ENCODE measurements at regions not wholly inside any gene's neighbourhood (a gene's known extent, or its start where the extent isn't known, plus 50 kb on each side); places are given as distances from the start of the nearest gene placed in this dataset.

DNA sequence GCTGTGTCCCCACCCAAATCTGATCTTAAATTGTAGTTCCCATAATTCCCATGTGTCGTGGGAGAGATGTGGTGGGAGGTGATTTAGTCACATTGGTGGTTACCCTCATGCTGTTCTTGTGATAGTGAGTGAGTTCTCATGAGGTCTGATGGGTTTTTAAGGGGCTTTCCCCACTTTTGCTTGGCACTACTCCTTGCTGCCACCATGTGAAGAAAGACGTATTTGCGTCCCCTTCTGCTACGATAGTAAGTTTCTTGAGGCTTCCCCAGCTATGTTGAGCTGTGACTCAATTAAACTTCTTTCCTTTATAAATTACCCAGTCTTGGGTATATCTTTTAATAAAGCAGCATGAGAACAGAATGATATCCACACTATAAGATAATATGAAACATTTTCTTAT, 1023.4 kb downstream of the TLE4 start:
- CTCF ChIA-PET: no interaction called here
- Histone ChIP-seq H3K9me3 (ENCODE audit: control insufficient read depth, insufficient read depth, low read depth, low read length) (no peaks in the 10 kb centered on the region), H3K27me3 (ENCODE audit: control insufficient read depth, insufficient read depth, low read length) (no peaks in the 10 kb centered on the region), H3K36me3 (ENCODE audit: control insufficient read depth, insufficient read depth, low read length) (no peaks in the 10 kb centered on the region; the same call in 1 of the 2 replicates), H3K4me3 (ENCODE audit: low read depth in 2 of 2, low read length in 2 of 2) (no peak overlapping the region), H3K27ac (ENCODE audit: low read length) (no peak overlapping the region), H3K4me1 (ENCODE audit: control insufficient read depth, insufficient read depth, low read length) (no peaks in the 10 kb centered on the region)
- no peak for DNase-seq (ENCODE audit: low read depth, low spot score)
- intact Hi-C loops (cut with micrococcal nuclease; ENCODE audit: unreplicated experiment) (no loop called here), in situ Hi-C loops (cut with HindIII; ENCODE audit: low pct_unique_long_range_greater_than_20kb, low sequenced_read_pairs) (no loop called here)
- BruUV-seq (replicated peaks): no TSS peak
- TF ChIP-seq, protein P1, sequence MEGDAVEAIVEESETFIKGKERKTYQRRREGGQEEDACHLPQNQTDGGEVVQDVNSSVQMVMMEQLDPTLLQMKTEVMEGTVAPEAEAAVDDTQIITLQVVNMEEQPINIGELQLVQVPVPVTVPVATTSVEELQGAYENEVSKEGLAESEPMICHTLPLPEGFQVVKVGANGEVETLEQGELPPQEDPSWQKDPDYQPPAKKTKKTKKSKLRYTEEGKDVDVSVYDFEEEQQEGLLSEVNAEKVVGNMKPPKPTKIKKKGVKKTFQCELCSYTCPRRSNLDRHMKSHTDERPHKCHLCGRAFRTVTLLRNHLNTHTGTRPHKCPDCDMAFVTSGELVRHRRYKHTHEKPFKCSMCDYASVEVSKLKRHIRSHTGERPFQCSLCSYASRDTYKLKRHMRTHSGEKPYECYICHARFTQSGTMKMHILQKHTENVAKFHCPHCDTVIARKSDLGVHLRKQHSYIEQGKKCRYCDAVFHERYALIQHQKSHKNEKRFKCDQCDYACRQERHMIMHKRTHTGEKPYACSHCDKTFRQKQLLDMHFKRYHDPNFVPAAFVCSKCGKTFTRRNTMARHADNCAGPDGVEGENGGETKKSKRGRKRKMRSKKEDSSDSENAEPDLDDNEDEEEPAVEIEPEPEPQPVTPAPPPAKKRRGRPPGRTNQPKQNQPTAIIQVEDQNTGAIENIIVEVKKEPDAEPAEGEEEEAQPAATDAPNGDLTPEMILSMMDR (IDR thresholded peaks at IDR 0.05): no peak
- TF ChIP-seq SIN3A (IDR thresholded peaks at IDR 0.05; ENCODE audit: borderline replicate concordance, insufficient read depth, low read depth, low read length) (no peak), POLR2AphosphoS5 (IDR thresholded peaks at IDR 0.05; ENCODE audit: low read depth, low read length) (no peak), TCF7L2 (IDR thresholded peaks at IDR 0.05; ENCODE audit: low read depth, low read length) (no peak)
- TF ChIP-seq, protein P2, sequence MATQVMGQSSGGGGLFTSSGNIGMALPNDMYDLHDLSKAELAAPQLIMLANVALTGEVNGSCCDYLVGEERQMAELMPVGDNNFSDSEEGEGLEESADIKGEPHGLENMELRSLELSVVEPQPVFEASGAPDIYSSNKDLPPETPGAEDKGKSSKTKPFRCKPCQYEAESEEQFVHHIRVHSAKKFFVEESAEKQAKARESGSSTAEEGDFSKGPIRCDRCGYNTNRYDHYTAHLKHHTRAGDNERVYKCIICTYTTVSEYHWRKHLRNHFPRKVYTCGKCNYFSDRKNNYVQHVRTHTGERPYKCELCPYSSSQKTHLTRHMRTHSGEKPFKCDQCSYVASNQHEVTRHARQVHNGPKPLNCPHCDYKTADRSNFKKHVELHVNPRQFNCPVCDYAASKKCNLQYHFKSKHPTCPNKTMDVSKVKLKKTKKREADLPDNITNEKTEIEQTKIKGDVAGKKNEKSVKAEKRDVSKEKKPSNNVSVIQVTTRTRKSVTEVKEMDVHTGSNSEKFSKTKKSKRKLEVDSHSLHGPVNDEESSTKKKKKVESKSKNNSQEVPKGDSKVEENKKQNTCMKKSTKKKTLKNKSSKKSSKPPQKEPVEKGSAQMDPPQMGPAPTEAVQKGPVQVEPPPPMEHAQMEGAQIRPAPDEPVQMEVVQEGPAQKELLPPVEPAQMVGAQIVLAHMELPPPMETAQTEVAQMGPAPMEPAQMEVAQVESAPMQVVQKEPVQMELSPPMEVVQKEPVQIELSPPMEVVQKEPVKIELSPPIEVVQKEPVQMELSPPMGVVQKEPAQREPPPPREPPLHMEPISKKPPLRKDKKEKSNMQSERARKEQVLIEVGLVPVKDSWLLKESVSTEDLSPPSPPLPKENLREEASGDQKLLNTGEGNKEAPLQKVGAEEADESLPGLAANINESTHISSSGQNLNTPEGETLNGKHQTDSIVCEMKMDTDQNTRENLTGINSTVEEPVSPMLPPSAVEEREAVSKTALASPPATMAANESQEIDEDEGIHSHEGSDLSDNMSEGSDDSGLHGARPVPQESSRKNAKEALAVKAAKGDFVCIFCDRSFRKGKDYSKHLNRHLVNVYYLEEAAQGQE (IDR thresholded peaks at IDR 0.05; ENCODE audit: insufficient read depth in 1 of 2, low read depth in 2 of 2, low read length in 1 of 2): no peak
- no peak for ATAC-seq
- POLR2A ChIA-PET: no interaction called here

DNA sequence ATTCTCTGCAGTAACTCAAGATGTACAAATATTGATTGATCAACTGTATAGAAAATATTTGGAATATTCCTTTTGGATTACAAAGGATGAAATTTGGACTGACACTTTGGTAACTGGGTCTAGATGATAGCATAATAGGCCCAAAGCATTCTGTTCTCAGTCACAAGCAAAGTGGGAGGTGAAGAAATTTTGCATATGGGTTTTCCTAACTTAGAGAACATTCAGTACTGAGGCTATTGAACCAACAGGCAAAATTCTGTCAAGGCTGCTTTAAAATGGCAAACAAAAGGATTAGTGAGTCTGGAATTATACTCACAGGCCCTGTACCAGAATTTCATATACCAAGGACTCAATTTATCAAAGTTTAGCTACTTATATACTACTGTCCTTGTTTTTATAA, 1020.6 kb downstream of the TLE4 start:
- no peaks in the 10 kb centered on the region for H3K9me3 ChIP-seq (ENCODE audit: control insufficient read depth, insufficient read depth, low read depth, low read length)
- no peak overlapping the region for H3K4me3 ChIP-seq (ENCODE audit: low read depth in 2 of 2, low read length in 2 of 2)
- H3K27me3 ChIP-seq (ENCODE audit: control insufficient read depth, insufficient read depth, low read length): no peaks in the 10 kb centered on the region
- intact Hi-C loops (cut with micrococcal nuclease; ENCODE audit: unreplicated experiment): no loop called here
- DNase-seq (ENCODE audit: low read depth, low spot score) (no peak), ATAC-seq (no peak)
- in situ Hi-C loops (cut with HindIII; ENCODE audit: low pct_unique_long_range_greater_than_20kb, low sequenced_read_pairs): no loop called here
- TF ChIP-seq, protein P1 (IDR thresholded peaks at IDR 0.05): no peak
- TF ChIP-seq, protein P2 (IDR thresholded peaks at IDR 0.05; ENCODE audit: insufficient read depth in 1 of 2, low read depth in 2 of 2, low read length in 1 of 2): no peak
- no peak for TF ChIP-seq TCF7L2 (IDR thresholded peaks at IDR 0.05; ENCODE audit: low read depth, low read length)
- TF ChIP-seq SIN3A (IDR thresholded peaks at IDR 0.05; ENCODE audit: borderline replicate concordance, insufficient read depth, low read depth, low read length): no peak
- TF ChIP-seq POLR2AphosphoS5 (IDR thresholded peaks at IDR 0.05; ENCODE audit: low read depth, low read length): no peak
- H3K36me3 ChIP-seq (ENCODE audit: control insufficient read depth, insufficient read depth, low read length): no peaks in the 10 kb centered on the region
- H3K27ac ChIP-seq (ENCODE audit: low read length): no peak overlapping the region
- no peaks in the 10 kb centered on the region for H3K4me1 ChIP-seq (ENCODE audit: control insufficient read depth, insufficient read depth, low read length)
- CTCF ChIA-PET: no interaction called here
- POLR2A ChIA-PET: no interaction called here
- no TSS peak for BruUV-seq (replicated peaks)

Measured in Panc1 (cell line).